ENCODE measurements at regions not wholly inside any gene's neighbourhood (a gene's known extent, or its start where the extent isn't known, plus 50 kb on each side); places are given as distances from the start of the nearest gene placed in this dataset.

DNA sequence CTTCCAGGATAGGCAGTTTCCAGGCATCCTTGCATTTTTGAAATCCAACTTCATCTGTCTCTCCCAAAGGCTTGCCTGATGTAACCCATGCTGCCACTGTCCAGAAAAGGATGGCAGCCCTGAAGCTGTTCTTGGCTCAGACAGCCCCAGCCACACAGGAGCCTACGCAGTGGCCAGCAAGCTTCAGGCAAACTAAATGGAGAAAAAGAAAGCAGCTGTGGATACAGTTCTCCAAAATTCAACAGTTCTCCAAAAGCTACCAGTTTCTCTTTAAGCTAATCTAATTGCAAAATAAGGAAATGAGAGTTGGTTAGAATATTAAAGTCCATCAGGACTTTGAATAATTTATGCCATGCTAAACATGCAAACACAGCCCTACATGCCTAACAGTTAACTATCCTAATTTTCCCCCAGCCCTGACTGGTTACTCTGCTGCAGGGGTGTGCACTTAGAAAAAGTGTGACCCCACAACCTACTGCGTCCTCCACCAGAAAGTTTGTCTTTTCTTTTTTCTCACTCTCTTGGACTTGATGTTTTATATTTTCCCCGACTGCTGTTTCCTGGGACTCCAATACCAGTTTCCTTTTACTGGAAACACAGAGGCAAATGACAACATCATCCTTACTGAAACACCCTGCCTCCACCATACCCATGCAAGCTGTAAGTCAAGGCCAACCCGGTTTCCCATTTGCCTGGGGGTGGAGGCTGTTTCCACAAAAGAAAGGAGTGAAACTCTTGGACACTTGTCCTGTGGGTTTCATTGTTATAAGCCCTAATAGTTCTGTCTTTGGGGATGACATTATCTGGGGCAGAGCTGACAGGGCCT is 69.1 kb upstream of the OR5AN1 start:
- WGBS, 2 donors = 57 to 65% methylated on average over 4 of the region's 4 CpGs
- intact Hi-C loops (cut with DNase I) = loop anchor here (10.0 kb wide), 1 partner anchor 105 kb away; no protein-coding TSS in a partner anchor
- peaks cover 56% of the 10 kb centered on the region for H3K4me1 ChIP-seq

DNA sequence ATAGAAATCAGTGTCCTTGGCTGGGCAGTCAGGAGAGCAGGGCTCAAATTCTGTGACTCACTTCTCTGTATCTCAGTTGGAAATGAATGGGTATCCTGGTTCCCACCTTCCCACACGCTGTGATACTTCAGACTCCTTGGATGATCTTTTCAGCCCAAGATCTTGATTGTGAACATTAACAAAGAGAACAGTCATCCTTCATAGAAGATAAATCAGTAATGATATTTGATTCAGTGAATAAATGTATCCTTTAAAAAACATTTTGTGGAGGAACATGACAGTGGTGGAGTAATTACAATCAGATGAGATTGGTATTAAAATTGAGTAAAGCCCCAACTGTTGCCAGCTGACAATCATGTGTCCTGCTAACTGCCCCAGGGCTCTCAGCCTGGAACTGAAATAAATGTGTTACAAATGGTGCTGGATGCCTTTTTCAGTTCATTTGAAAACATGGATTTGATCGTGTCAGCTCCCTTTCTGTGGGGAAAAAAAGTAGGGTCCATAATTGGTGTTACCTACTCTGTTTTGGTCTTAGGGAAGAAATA is 72.9 kb upstream of the OR5AN1 start:
- intact Hi-C loops (cut with DNase I) = loop anchor here (10.0 kb wide), 1 partner anchor 101 kb away; no protein-coding TSS in a partner anchor

More for the DNA sequence above, 69.1 kb upstream of the OR5AN1 start:
- TF ChIP-seq, protein P1, sequence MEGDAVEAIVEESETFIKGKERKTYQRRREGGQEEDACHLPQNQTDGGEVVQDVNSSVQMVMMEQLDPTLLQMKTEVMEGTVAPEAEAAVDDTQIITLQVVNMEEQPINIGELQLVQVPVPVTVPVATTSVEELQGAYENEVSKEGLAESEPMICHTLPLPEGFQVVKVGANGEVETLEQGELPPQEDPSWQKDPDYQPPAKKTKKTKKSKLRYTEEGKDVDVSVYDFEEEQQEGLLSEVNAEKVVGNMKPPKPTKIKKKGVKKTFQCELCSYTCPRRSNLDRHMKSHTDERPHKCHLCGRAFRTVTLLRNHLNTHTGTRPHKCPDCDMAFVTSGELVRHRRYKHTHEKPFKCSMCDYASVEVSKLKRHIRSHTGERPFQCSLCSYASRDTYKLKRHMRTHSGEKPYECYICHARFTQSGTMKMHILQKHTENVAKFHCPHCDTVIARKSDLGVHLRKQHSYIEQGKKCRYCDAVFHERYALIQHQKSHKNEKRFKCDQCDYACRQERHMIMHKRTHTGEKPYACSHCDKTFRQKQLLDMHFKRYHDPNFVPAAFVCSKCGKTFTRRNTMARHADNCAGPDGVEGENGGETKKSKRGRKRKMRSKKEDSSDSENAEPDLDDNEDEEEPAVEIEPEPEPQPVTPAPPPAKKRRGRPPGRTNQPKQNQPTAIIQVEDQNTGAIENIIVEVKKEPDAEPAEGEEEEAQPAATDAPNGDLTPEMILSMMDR (IDR thresholded peaks at IDR 0.05) = no peak
- no peak for TF ChIP-seq POLR2A (IDR thresholded peaks at IDR 0.05)
- ATAC-seq = peak; percentile 28
- Histone ChIP-seq H3K36me3 (replicated peaks in 1 of 2; ENCODE audit: insufficient read depth in 1 of 2, low read depth in 2 of 2) (no peaks in the 10 kb centered on the region), H3K27ac (peak overlapping the region in 1 of 4 donors; percentile 37), H3K9me3 (no peaks in the 10 kb centered on the region), H3K27me3 (no peaks in the 10 kb centered on the region), H3K4me3 (no peak overlapping the region)
- peak in 1 of 4 donors; percentile 15 for DNase-seq

DNA sequence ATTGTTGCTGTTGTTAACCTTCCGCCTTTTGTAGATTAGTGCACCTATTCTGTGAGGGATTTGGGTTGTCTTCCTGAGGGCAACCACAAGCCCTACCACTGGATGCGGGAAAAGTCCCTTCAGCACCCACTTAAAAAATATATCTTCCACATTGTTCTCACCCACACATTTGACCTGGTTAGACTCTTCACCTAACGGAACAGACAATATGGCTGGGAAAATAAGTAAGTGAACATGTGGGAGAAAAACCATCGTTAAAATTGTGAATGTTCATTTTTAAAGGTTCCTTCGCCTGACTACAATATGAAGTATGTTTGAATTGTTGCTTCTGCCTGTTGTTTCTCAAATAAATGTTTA is 72.0 kb upstream of the MPEG1 start:
- H3K27ac ChIP-seq = no peak overlapping the region
- H3K36me3 ChIP-seq (replicated peaks in 1 of 2; ENCODE audit: insufficient read depth in 1 of 2, low read depth in 2 of 2) = no peaks in the 10 kb centered on the region
- no peak for TF ChIP-seq POLR2A (IDR thresholded peaks at IDR 0.05)
- TF ChIP-seq, protein P1 (IDR thresholded peaks at IDR 0.05) = no peak
- no peaks in the 10 kb centered on the region for H3K9me3 ChIP-seq
- WGBS, 2 donors = 60 to 63% methylated on average over 5 of the region's 5 CpGs
- intact Hi-C loops (cut with DNase I) = loop anchor here (10.0 kb wide), 1 partner anchor 100 kb away; no protein-coding TSS in a partner anchor
- no peak overlapping the region for H3K4me3 ChIP-seq
- no peak for DNase-seq
- H3K4me1 ChIP-seq = peaks cover 38% of the 10 kb centered on the region
- H3K27me3 ChIP-seq = no peaks in the 10 kb centered on the region
- ATAC-seq = no peak

More for the DNA sequence above, 72.9 kb upstream of the OR5AN1 start:
- no peaks in the 10 kb centered on the region for H3K27me3 ChIP-seq
- TF ChIP-seq, protein P1 (IDR thresholded peaks at IDR 0.05) = no peak
- no peak for TF ChIP-seq POLR2A (IDR thresholded peaks at IDR 0.05)
- no peak overlapping the region for H3K27ac ChIP-seq
- DNase-seq (no peak), ATAC-seq (no peak)
- H3K4me1 ChIP-seq = peaks cover 49% of the 10 kb centered on the region
- H3K36me3 ChIP-seq (replicated peaks in 1 of 2; ENCODE audit: insufficient read depth in 1 of 2, low read depth in 2 of 2) = no peaks in the 10 kb centered on the region
- WGBS, 2 donors = 64 to 78% methylated on average over 2 of the region's 2 CpGs
- no peaks in the 10 kb centered on the region for H3K9me3 ChIP-seq
- no peak overlapping the region for H3K4me3 ChIP-seq

DNA sequence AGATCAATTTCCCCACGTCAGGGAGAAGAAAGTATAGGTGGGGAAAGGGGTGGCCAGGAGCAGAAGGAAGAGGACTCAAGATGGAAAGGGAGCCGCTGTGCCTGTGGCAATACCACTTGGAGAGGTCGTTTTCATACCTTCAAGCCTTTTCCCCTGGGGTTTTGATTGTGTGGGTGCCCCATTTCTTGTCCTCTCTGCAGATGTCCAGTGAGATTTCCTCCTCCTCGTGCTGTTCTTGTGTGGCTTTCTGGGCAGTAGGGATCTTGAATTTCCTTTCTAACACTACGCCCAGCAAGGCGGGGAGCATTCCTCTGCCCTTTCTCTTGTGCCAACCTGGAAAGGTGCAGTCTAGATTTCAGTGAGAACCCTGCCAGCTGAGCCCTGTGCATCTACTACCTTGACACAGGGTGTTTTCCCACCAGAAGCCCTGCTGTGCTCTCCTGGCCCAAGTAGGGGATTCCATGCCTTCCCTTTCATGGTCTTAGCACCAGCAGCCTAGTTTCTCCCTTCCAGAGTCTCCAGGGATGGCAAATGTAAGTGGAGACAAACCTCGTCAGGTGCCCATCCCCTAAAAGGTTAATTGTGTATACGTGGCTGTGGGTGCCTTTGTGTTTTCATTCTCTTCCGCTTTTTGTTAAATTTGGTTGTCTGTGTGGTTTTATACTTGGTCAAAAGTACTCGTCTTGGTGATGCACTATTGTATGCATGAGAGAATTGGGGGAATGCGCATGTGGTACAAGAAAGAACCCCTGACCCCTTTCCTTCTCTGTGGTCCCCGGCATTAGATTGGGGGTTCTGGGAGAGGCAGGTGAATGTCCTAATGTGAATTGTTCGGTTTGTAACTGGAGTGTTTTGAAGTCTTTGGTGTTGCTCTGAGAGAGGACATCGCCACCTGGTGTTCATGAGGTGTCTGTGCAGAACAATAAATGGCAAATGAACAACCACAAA is 71.4 kb upstream of the MPEG1 start:
- WGBS, 2 donors = 38 to 52% methylated on average over 14 of the region's 14 CpGs
- H3K4me3 ChIP-seq = no peak overlapping the region
- no peaks in the 10 kb centered on the region for H3K36me3 ChIP-seq (replicated peaks in 1 of 2; ENCODE audit: insufficient read depth in 1 of 2, low read depth in 2 of 2)
- TF ChIP-seq POLR2A (IDR thresholded peaks at IDR 0.05) = no peak
- TF ChIP-seq, protein P1 (IDR thresholded peaks at IDR 0.05) = peak; percentile 45 to 82 (median 76)
- ATAC-seq (peak; percentile 73), DNase-seq (peak; percentile 48 to 63 (median 54))
- H3K9me3 ChIP-seq = no peaks in the 10 kb centered on the region
- no peaks in the 10 kb centered on the region for H3K27me3 ChIP-seq
- peaks cover 32% of the 10 kb centered on the region for H3K4me1 ChIP-seq
- peak overlapping the region in 2 of 4 donors; percentile 14 to 15 for H3K27ac ChIP-seq
- intact Hi-C loops (cut with DNase I) = loop anchor here (10.0 kb wide), 1 partner anchor 99 kb away; no protein-coding TSS in a partner anchor

Data from body of pancreas (tissue), 4 donors.